ENCODE measurements at regions not wholly inside any gene's neighbourhood (a gene's known extent, or its start where the extent isn't known, plus 50 kb on each side); places are given as distances from the start of the nearest gene placed in this dataset.

- TF ChIP-seq CTCF (IDR thresholded peaks at IDR 0.05) (no peak), POLR2A (IDR thresholded peaks at IDR 0.05) (no peak)
Measured at GRCh38 chr4:13908455-13908854, 280.9 kb upstream of the BOD1L1 start.
